Tibial nerve (tissue), 4 donors: ENCODE measurements at regions not wholly inside any gene's neighbourhood (a gene's known extent, or its start where the extent isn't known, plus 50 kb on each side); places are given as distances from the start of the nearest gene placed in this dataset.

Experiments used
- DNase-seq, 2 donors: peaks; one replicate each; pipeline ENCODE4 v3.0.0-alpha.2; 2019; ENCODE audit warnings: low spot score in 2 of 2
- H3K27ac ChIP-seq, 4 donors: fragments of 200-600 bp; sonication (generic) in 3 of 4; one replicate each; pipeline ENCODE4 v1.5.1; 2017 to 2019; ENCODE audit warnings: mild to moderate bottlenecking in 1 of 4
- H3K27me3 ChIP-seq, 2 donors: fragments of 200-600 bp; sonication (generic) in 1 of 2; one replicate each; pipeline versions ENCODE4 v1.5.1 to v1.6.0; 2017 to 2019
- H3K36me3 ChIP-seq, 3 donors: fragments of 200-600 bp; sonication (generic); one replicate each; pipeline ENCODE4 v1.5.1; 2018 to 2019
- H3K4me1 ChIP-seq, 4 donors: fragments of 200-600 bp; sonication (generic) in 3 of 4; one replicate each; pipeline ENCODE4 v1.5.1; 2017 to 2019
- H3K4me3 ChIP-seq, 4 donors: fragments of 200-600 bp; sonication (generic) in 3 of 4; one replicate each; pipeline ENCODE4 v1.5.1; 2017 to 2019; ENCODE audit warnings: mild to moderate bottlenecking in 1 of 4, moderate library complexity in 1 of 4
- H3K9me3 ChIP-seq, 4 donors: fragments of 200-600 bp; sonication (generic) in 3 of 4; one replicate each; pipeline ENCODE4 v1.5.1; 2017 to 2019
- CTCF ChIP-seq, 5 experiments: fragments of 200-600 bp in 3 of 5; fragments of 450-650 bp in 2 of 5; sonication (generic) in 3 of 5; IDR thresholded peaks; one replicate each; pipeline ENCODE4 v1.5.1; 2016 to 2019; ENCODE audit warnings: antibody characterized with exemption in 5 of 5, mild to moderate bottlenecking in 3 of 5, moderate library complexity in 2 of 5
- EP300 ChIP-seq, 2 donors: sonication (generic); formaldehyde crosslinking; IDR thresholded peaks; one replicate each; pipeline ENCODE4 v1.6.1; 2017; ENCODE audit warnings: antibody characterized with exemption in 2 of 2, mild to moderate bottlenecking in 1 of 2
- POLR2A ChIP-seq, 2 donors: fragments of 450-650 bp; IDR thresholded peaks; one replicate each; pipeline ENCODE4 v1.6.1; 2017; ENCODE audit warnings: antibody characterized with exemption in 2 of 2, mild to moderate bottlenecking in 2 of 2, moderate library complexity in 2 of 2
- WGBS, 2 donors: methylation state at CpG; one replicate each; pipeline ENCODE4 v1.1.5; 2018; 5-methylcytosine and 5-hydroxymethylcytosine counted together

GRCh38 chrY:7938982-7939718 lies 1027.6 kb upstream of the AMELY start:
- DNase-seq: no peak
- TF ChIP-seq POLR2A (IDR thresholded peaks at IDR 0.05) (no peak), CTCF (IDR thresholded peaks at IDR 0.05) (no peak), EP300 (IDR thresholded peaks at IDR 0.05) (no peak)
- H3K4me3 ChIP-seq: no peak overlapping the region
- no peaks in the 10 kb centered on the region for H3K36me3 ChIP-seq
- 78% methylated on average over 2 of the region's 2 CpGs; no CpG with 5 or more reads in 1 of the 2 donors for WGBS, 2 donors
- H3K27me3 ChIP-seq: no peaks in the 10 kb centered on the region
- no peaks in the 10 kb centered on the region for H3K9me3 ChIP-seq
- no peak overlapping the region for H3K27ac ChIP-seq
- no peaks in the 10 kb centered on the region for H3K4me1 ChIP-seq

GRCh38 chrY:7936831-7937230 lies 1025.3 kb upstream of the AMELY start:
- WGBS, 2 donors: 75% methylated on average over 4 of the region's 4 CpGs; no CpG with 5 or more reads in 1 of the 2 donors
- H3K27me3 ChIP-seq: no peaks in the 10 kb centered on the region

GRCh38 chrY:7936046-7936445 lies 1024.5 kb upstream of the AMELY start:
- Histone ChIP-seq H3K9me3 (no peaks in the 10 kb centered on the region), H3K36me3 (no peaks in the 10 kb centered on the region), H3K27me3 (no peaks in the 10 kb centered on the region), H3K4me3 (no peak overlapping the region), H3K27ac (no peak overlapping the region), H3K4me1 (no peaks in the 10 kb centered on the region)
- WGBS, 2 donors: 44% methylated on average over 1 of the region's 1 CpG; no CpG with 5 or more reads in 1 of the 2 donors
- TF ChIP-seq CTCF (IDR thresholded peaks at IDR 0.05) (no peak), EP300 (IDR thresholded peaks at IDR 0.05) (no peak), POLR2A (IDR thresholded peaks at IDR 0.05) (no peak)
- no peak for DNase-seq

More at GRCh38 chrY:7936831-7937230, 1025.3 kb upstream of the AMELY start:
- Histone ChIP-seq H3K4me1 (no peaks in the 10 kb centered on the region), H3K4me3 (no peak overlapping the region), H3K27ac (no peak overlapping the region), H3K36me3 (no peaks in the 10 kb centered on the region), H3K9me3 (no peaks in the 10 kb centered on the region)
- TF ChIP-seq POLR2A (IDR thresholded peaks at IDR 0.05): no peak
- no peak for TF ChIP-seq EP300 (IDR thresholded peaks at IDR 0.05)
- no peak for TF ChIP-seq CTCF (IDR thresholded peaks at IDR 0.05)
- DNase-seq: no peak

- no peak for TF ChIP-seq EP300 (IDR thresholded peaks at IDR 0.05)
- TF ChIP-seq POLR2A (IDR thresholded peaks at IDR 0.05): no peak
- TF ChIP-seq CTCF (IDR thresholded peaks at IDR 0.05): no peak
These were observed 1024.1 kb upstream of the AMELY start for GRCh38 chrY:7935606-7936005.

GRCh38 chrY:7932424-7932823 lies 1020.9 kb upstream of the AMELY start:
- H3K27me3 ChIP-seq: no peaks in the 10 kb centered on the region
- H3K27ac ChIP-seq: no peak overlapping the region
- 100% methylated on average over 1 of the region's 1 CpG; no CpG with 5 or more reads in 1 of the 2 donors for WGBS, 2 donors
- no peaks in the 10 kb centered on the region for H3K9me3 ChIP-seq
- TF ChIP-seq POLR2A (IDR thresholded peaks at IDR 0.05) (no peak), EP300 (IDR thresholded peaks at IDR 0.05) (no peak), CTCF (IDR thresholded peaks at IDR 0.05) (no peak)
- H3K4me1 ChIP-seq: no peaks in the 10 kb centered on the region
- no peak overlapping the region for H3K4me3 ChIP-seq
- no peaks in the 10 kb centered on the region for H3K36me3 ChIP-seq
- no peak for DNase-seq

More at GRCh38 chrY:7935606-7936005, 1024.1 kb upstream of the AMELY start:
- Histone ChIP-seq H3K4me3 (no peak overlapping the region), H3K27me3 (no peaks in the 10 kb centered on the region), H3K27ac (no peak overlapping the region), H3K4me1 (no peaks in the 10 kb centered on the region), H3K36me3 (no peaks in the 10 kb centered on the region), H3K9me3 (no peaks in the 10 kb centered on the region)
- WGBS, 2 donors: 82% methylated on average over 2 of the region's 2 CpGs; no CpG with 5 or more reads in 1 of the 2 donors
- DNase-seq: no peak
